ENCODE measurements at regions not wholly inside any gene's neighbourhood (a gene's known extent, or its start where the extent isn't known, plus 50 kb on each side); places are given as distances from the start of the nearest gene placed in this dataset.

DNA sequence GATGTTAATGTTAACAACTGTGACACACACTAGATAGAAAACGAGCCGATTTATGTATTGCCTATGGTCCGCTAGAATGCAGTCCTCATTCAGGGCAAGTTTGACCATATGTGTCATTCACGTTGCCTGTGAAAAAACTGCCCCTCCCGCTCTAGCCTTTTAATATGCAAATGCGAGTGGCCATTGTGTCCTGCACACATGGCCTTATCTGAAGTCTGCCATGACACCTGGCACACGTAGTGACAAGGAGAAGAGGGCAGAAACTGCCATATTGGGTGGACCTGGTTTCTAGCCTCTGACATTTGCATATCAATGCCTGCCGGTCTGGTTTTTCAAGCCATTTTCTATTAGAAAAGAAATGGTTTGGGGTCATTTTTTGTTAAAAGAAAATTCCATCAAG is 303.3 kb upstream of the TECRL start:
- ChIA-PET POLR2A (ENCODE audit: unreplicated experiment) (no interaction called here), CTCF (no interaction called here)
- no peak overlapping the region for H3K14ac ChIP-seq (replicated peaks; ENCODE audit: low read depth, low read length)
- H2BK5ac ChIP-seq (ENCODE audit: low read depth, low read length, poor library complexity, severe bottlenecking) = no peak overlapping the region
- 0 out of 2 replicates have a peak, but pooled peaks cover 2% of the 10 kb centered on the region for H3K9me3 ChIP-seq (ENCODE audit: control insufficient read depth, insufficient read depth, low read length)
- H2AK9ac ChIP-seq (replicated peaks; ENCODE audit: low read depth, low read length, poor library complexity) = no peak overlapping the region
- H2AK5ac ChIP-seq (ENCODE audit: low read depth, low read length) = no peak overlapping the region
- in situ Hi-C loops (cut with MboI; ENCODE audit: low sequenced_read_pairs) (no loop called here), dilution Hi-C loops (cut with HindIII; ENCODE audit: low sequenced_read_pairs, unreplicated experiment) (no loop called here), intact Hi-C loops (cut with micrococcal nuclease) (no loop called here)
- no peak overlapping the region for H3K56ac ChIP-seq (ENCODE audit: extremely low read depth, insufficient read depth, low read length)
- no peak overlapping the region for H3K9ac ChIP-seq (ENCODE audit: low read depth, low read length)
- no peak for ATAC-seq (ENCODE audit: low read depth)
- no peak overlapping the region for H3K4ac ChIP-seq (ENCODE audit: low read depth, low read length)
- TF ChIP-seq MXI1 (IDR thresholded peaks at IDR 0.05; ENCODE audit: borderline replicate concordance, low read depth, low read length) (no peak), SMC3 (IDR thresholded peaks at IDR 0.05; ENCODE audit: low read depth, low read length) (no peak), RAD21 (IDR thresholded peaks at IDR 0.05; ENCODE audit: low read length) (no peak), RFX5 (IDR thresholded peaks at IDR 0.05; ENCODE audit: low read depth, low read length) (no peak), MAZ (IDR thresholded peaks at IDR 0.05; ENCODE audit: borderline replicate concordance, low read depth, low read length) (no peak)
- TF ChIP-seq, protein P1, sequence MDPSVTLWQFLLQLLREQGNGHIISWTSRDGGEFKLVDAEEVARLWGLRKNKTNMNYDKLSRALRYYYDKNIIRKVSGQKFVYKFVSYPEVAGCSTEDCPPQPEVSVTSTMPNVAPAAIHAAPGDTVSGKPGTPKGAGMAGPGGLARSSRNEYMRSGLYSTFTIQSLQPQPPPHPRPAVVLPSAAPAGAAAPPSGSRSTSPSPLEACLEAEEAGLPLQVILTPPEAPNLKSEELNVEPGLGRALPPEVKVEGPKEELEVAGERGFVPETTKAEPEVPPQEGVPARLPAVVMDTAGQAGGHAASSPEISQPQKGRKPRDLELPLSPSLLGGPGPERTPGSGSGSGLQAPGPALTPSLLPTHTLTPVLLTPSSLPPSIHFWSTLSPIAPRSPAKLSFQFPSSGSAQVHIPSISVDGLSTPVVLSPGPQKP (IDR thresholded peaks at IDR 0.05; ENCODE audit: borderline replicate concordance, low read depth, low read length) = no peak
- H2BK20ac ChIP-seq (ENCODE audit: low read depth, low read length) = no peak overlapping the region
- no peaks in the 10 kb centered on the region for H3K9me1 ChIP-seq (ENCODE audit: insufficient read depth, low read length)
- no peak overlapping the region for H3K27ac ChIP-seq (ENCODE audit: insufficient read depth, low read length)
- no peak overlapping the region for H2AFZ ChIP-seq (replicated peaks; ENCODE audit: low read length, poor library complexity)
- H3K27me3 ChIP-seq (ENCODE audit: control insufficient read depth, insufficient read depth, low read length) = no peaks in the 10 kb centered on the region
- no peaks in the 10 kb centered on the region for H4K20me1 ChIP-seq (ENCODE audit: insufficient read depth, low read length)
- H3K23ac ChIP-seq (ENCODE audit: low read depth, low read length) = no peak overlapping the region
- H3K4me1 ChIP-seq (ENCODE audit: control insufficient read depth, insufficient read depth, low read length) = no peaks in the 10 kb centered on the region
- no peak overlapping the region for H4K91ac ChIP-seq (ENCODE audit: insufficient read depth, low read depth, low read length)
- no peak overlapping the region for H3K18ac ChIP-seq (ENCODE audit: low read depth, low read length)
- H3K79me1 ChIP-seq (ENCODE audit: low read depth in 1 of 2, low read length in 2 of 2) = no peaks in the 10 kb centered on the region
- DNase-seq = no peak
- no peak overlapping the region for H4K8ac ChIP-seq (ENCODE audit: low read depth in 2 of 2, low read length in 2 of 2)
- no peaks in the 10 kb centered on the region for H3K36me3 ChIP-seq (ENCODE audit: control insufficient read depth, insufficient read depth, low read length)
- H3K4me2 ChIP-seq (ENCODE audit: low read depth, low read length) = no peak overlapping the region
- no peak overlapping the region for H4K5ac ChIP-seq (ENCODE audit: low read depth, low read length)
- H2BK120ac ChIP-seq (ENCODE audit: low read depth, low read length) = no peak overlapping the region
- no peak overlapping the region for H3K4me3 ChIP-seq (ENCODE audit: insufficient read depth, low read depth, low read length)
- whole genome bisulfite sequencing, 2 experiments (ENCODE audit: extremely low coverage in 2 of 2, insufficient read length in 1 of 2) = 81% methylated on average over 3 of the region's 8 CpGs; no CpG with 5 or more reads in 1 of the 2 experiments
- H2BK15ac ChIP-seq (ENCODE audit: low read depth, low read length) = no peak overlapping the region
- BruUV-seq (replicated peaks) = no TSS peak

All from IMR-90 (cell line).